GM18507 (cell line): ENCODE measurements at regions not wholly inside any gene's neighbourhood (a gene's known extent, or its start where the extent isn't known, plus 50 kb on each side); places are given as distances from the start of the nearest gene placed in this dataset.
A peak's percentile ranks its signal among the peaks of the same experiment; 100 is the strongest.
"Not testable (repeated sequence)": the region's sequence is repeated elsewhere in the genome, so short reads cannot be mapped to it uniquely, and the experiment has no call there.

ENCODE experiments used
- DNase-seq: peaks from one replicate; pipeline ENCODE4 v3.0.0; 2011; ENCODE audit warnings: low read depth; ENCODE audit not compliant: insufficient read length; ENCODE audit errors: extremely low spot score
- FAIRE-seq: peaks from 2 replicates; lab custom pipeline; 2011; peaks lifted over from hg19 to GRCh38; lab: Jason Lieb, UNC

- DNase-seq: no peak
- FAIRE-seq: no peak
These were observed 516.8 kb downstream of the SMARCA1 start for GRCh38 chrX:129006491-129006890.

- FAIRE-seq: no peak
- DNase-seq: no peak
These were observed 522.5 kb downstream of the SMARCA1 start for GRCh38 chrX:129000797-129001196.

GRCh38 chrX:129000018-129000417 is 523.3 kb downstream of the SMARCA1 start:
- DNase-seq: no peak

GRCh38 chrX:128992107-128992971 is 531.0 kb downstream of the SMARCA1 start:
- FAIRE-seq: no peak
- DNase-seq: no peak

More at GRCh38 chrX:129000018-129000417, 523.3 kb downstream of the SMARCA1 start:
- peak; percentile 5 for FAIRE-seq

- DNase-seq (no peak), FAIRE-seq (no peak)
These were observed 547.5 kb downstream of the SMARCA1 start for GRCh38 chrX:128975745-128976144.

- DNase-seq (no peak), FAIRE-seq (no peak)
These were observed 550.3 kb downstream of the SMARCA1 start for GRCh38 chrX:128973033-128973432.

GRCh38 chrX:128961290-128961689 is 562.0 kb downstream of the SMARCA1 start:
- FAIRE-seq (no peak), DNase-seq (no peak)

- FAIRE-seq, DNase-seq: not testable (repeated sequence)
These were observed 568.6 kb downstream of the SMARCA1 start for GRCh38 chrX:128954697-128955096.

- DNase-seq (no peak), FAIRE-seq (no peak)
These were observed 592.2 kb downstream of the SMARCA1 start for GRCh38 chrX:128931071-128931470.

- FAIRE-seq: no peak
- no peak for DNase-seq
These were observed 593.8 kb downstream of the SMARCA1 start for GRCh38 chrX:128929271-128930057.

- FAIRE-seq: no peak
- DNase-seq: no peak
These were observed 594.7 kb downstream of the SMARCA1 start for GRCh38 chrX:128928636-128929035.

GRCh38 chrX:128927363-128927762 is 595.9 kb downstream of the SMARCA1 start:
- FAIRE-seq (no peak), DNase-seq (no peak)

GRCh38 chrX:128906753-128907152 is 616.5 kb downstream of the SMARCA1 start:
- FAIRE-seq: no peak
- DNase-seq: no peak

- DNase-seq: no peak
- no peak for FAIRE-seq
These were observed 622.3 kb downstream of the SMARCA1 start for GRCh38 chrX:128901018-128901417.

GRCh38 chrX:128897621-128898020 is 625.7 kb downstream of the SMARCA1 start:
- DNase-seq (no peak), FAIRE-seq (no peak)

GRCh38 chrX:128891554-128891953 is 631.7 kb downstream of the SMARCA1 start:
- FAIRE-seq: no peak
- no peak for DNase-seq

GRCh38 chrX:128884430-128884829 is 638.9 kb downstream of the SMARCA1 start:
- FAIRE-seq: no peak

GRCh38 chrX:128883650-128884049 is 639.6 kb downstream of the SMARCA1 start:
- FAIRE-seq: no peak

More at GRCh38 chrX:128884430-128884829, 638.9 kb downstream of the SMARCA1 start:
- no peak for DNase-seq

GRCh38 chrX:128870361-128870760 is 652.9 kb downstream of the SMARCA1 start:
- no peak for FAIRE-seq
- DNase-seq: no peak

More at GRCh38 chrX:128883650-128884049, 639.6 kb downstream of the SMARCA1 start:
- DNase-seq: no peak

- FAIRE-seq (no peak), DNase-seq (no peak)
These were observed 660.7 kb downstream of the SMARCA1 start for GRCh38 chrX:128862557-128862956.
